ENCODE measurements at regions not wholly inside any gene's neighbourhood (a gene's known extent, or its start where the extent isn't known, plus 50 kb on each side); places are given as distances from the start of the nearest gene placed in this dataset.

DNA sequence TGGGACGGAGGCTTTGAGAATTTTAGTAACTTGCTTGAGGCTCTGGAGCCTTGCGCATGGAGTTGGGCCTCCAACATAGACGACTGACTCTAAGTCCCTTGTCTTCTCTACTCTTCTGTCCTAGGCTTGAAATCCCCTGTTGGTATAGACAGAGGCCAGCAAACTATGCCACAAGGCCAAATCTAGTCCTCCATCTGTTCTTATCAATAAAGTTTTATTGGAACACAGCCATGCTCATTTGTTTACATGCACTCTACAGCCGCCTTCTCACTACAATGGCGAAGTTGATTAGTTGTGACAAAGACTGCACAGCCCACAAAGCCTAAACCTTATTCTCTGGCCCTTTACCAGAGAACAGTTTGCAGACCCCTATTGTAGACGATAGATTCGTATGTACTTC lies 174.1 kb upstream of the ZFP64 start:
- no peak overlapping the region for H3K27ac ChIP-seq (ENCODE audit: low read depth, low read length, poor library complexity, severe bottlenecking)
- ChIA-PET POLR2A (ENCODE audit: low non-redundant PET) (no interaction called here), CTCF (no interaction called here)
- H3K4me3 ChIP-seq (ENCODE audit: low read depth, low read length, poor library complexity, severe bottlenecking): no peak overlapping the region
- DNase-seq (ENCODE audit: low spot score): no peak
- TF ChIP-seq, protein P1, sequence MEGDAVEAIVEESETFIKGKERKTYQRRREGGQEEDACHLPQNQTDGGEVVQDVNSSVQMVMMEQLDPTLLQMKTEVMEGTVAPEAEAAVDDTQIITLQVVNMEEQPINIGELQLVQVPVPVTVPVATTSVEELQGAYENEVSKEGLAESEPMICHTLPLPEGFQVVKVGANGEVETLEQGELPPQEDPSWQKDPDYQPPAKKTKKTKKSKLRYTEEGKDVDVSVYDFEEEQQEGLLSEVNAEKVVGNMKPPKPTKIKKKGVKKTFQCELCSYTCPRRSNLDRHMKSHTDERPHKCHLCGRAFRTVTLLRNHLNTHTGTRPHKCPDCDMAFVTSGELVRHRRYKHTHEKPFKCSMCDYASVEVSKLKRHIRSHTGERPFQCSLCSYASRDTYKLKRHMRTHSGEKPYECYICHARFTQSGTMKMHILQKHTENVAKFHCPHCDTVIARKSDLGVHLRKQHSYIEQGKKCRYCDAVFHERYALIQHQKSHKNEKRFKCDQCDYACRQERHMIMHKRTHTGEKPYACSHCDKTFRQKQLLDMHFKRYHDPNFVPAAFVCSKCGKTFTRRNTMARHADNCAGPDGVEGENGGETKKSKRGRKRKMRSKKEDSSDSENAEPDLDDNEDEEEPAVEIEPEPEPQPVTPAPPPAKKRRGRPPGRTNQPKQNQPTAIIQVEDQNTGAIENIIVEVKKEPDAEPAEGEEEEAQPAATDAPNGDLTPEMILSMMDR (conservative IDR thresholded peaks at IDR 0.05; ENCODE audit: low read depth, low read length): no peak
- TF ChIP-seq EZH2 (IDR thresholded peaks at IDR 0.05; ENCODE audit: borderline replicate concordance, low read depth, low read length, poor library complexity, severe bottlenecking): no peak
- H3K27me3 ChIP-seq (replicated peaks; ENCODE audit: insufficient read depth, low read depth, low read length, poor library complexity): no peaks in the 10 kb centered on the region
- BruUV-seq (replicated peaks): no TSS peak
- no peaks in the 10 kb centered on the region for H3K9me3 ChIP-seq (ENCODE audit: low read depth, low read length, poor library complexity, severe bottlenecking)
- H3K36me3 ChIP-seq (ENCODE audit: insufficient read depth, low read length, poor library complexity, severe bottlenecking): no peaks in the 10 kb centered on the region
- no peaks in the 10 kb centered on the region for H3K4me1 ChIP-seq (ENCODE audit: insufficient read depth, low read length, poor library complexity, severe bottlenecking)
- intact Hi-C loops (cut with micrococcal nuclease; ENCODE audit: unreplicated experiment): no loop called here

DNA sequence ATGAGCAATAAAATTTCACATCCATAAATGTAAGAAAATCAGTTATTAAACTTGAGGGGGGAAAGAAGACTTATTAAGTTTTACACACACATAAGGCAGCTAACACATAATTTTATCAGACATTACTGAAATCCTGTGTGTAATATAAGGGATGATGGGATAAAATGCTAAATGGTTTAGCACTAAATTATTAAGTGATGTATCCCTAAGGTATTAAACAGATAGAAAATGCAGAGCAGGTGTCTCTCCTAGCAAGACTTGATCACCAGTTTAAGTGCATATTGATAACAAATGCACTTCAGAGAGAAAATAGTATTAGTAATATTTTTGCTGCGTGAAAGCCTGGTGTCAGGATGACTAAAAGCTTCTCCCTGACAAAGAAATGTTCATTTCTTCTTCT lies 172.8 kb upstream of the ZFP64 start:
- TF ChIP-seq EZH2 (IDR thresholded peaks at IDR 0.05; ENCODE audit: borderline replicate concordance, low read depth, low read length, poor library complexity, severe bottlenecking): no peak
- TF ChIP-seq, protein P1 (conservative IDR thresholded peaks at IDR 0.05; ENCODE audit: low read depth, low read length): no peak
- Histone ChIP-seq H3K9me3 (ENCODE audit: low read depth, low read length, poor library complexity, severe bottlenecking) (no peaks in the 10 kb centered on the region), H3K4me3 (ENCODE audit: low read depth, low read length, poor library complexity, severe bottlenecking) (no peak overlapping the region), H3K36me3 (ENCODE audit: insufficient read depth, low read length, poor library complexity, severe bottlenecking) (no peaks in the 10 kb centered on the region), H3K4me1 (ENCODE audit: insufficient read depth, low read length, poor library complexity, severe bottlenecking) (no peaks in the 10 kb centered on the region), H3K27me3 (replicated peaks; ENCODE audit: insufficient read depth, low read depth, low read length, poor library complexity) (no peaks in the 10 kb centered on the region), H3K27ac (ENCODE audit: low read depth, low read length, poor library complexity, severe bottlenecking) (no peak overlapping the region)
- intact Hi-C loops (cut with micrococcal nuclease; ENCODE audit: unreplicated experiment): no loop called here
- POLR2A ChIA-PET (ENCODE audit: low non-redundant PET): no interaction called here
- CTCF ChIA-PET: no interaction called here
- BruUV-seq (replicated peaks): no TSS peak
- DNase-seq (ENCODE audit: low spot score): no peak

DNA sequence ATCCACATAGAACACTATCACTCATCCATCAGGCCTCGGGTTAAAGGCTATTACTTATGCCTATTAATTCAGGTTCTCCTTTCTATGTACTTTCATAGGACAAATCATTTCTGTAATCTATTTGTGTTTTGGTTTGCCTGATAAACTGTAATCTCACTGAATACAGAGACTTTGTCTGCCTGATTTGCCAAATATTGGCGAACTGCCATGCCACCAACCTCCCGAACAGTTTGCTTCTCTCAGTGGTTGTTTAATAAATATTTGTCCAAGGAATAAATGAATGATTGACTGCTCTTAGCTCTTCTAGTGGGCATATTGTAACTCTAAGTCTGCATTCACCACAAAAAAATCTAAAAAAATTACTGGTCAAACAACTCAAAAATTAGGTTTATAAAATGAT lies 170.1 kb upstream of the ZFP64 start:
- Histone ChIP-seq H3K36me3 (ENCODE audit: insufficient read depth, low read length, poor library complexity, severe bottlenecking) (no peaks in the 10 kb centered on the region), H3K9me3 (ENCODE audit: low read depth, low read length, poor library complexity, severe bottlenecking) (no peaks in the 10 kb centered on the region), H3K4me3 (ENCODE audit: low read depth, low read length, poor library complexity, severe bottlenecking) (no peak overlapping the region), H3K27ac (ENCODE audit: low read depth, low read length, poor library complexity, severe bottlenecking) (no peak overlapping the region), H3K27me3 (replicated peaks; ENCODE audit: insufficient read depth, low read depth, low read length, poor library complexity) (no peaks in the 10 kb centered on the region), H3K4me1 (ENCODE audit: insufficient read depth, low read length, poor library complexity, severe bottlenecking) (no peaks in the 10 kb centered on the region)
- no peak for DNase-seq (ENCODE audit: low spot score)
- TF ChIP-seq, protein P1 (conservative IDR thresholded peaks at IDR 0.05; ENCODE audit: low read depth, low read length): no peak
- TF ChIP-seq EZH2 (IDR thresholded peaks at IDR 0.05; ENCODE audit: borderline replicate concordance, low read depth, low read length, poor library complexity, severe bottlenecking): no peak
- CTCF ChIA-PET: no interaction called here
- intact Hi-C loops (cut with micrococcal nuclease; ENCODE audit: unreplicated experiment): no loop called here
- BruUV-seq (replicated peaks): no TSS peak
- POLR2A ChIA-PET (ENCODE audit: low non-redundant PET): no interaction called here
